OCI-LY3 (cell line): ENCODE measurements at regions not wholly inside any gene's neighbourhood (a gene's known extent, or its start where the extent isn't known, plus 50 kb on each side); places are given as distances from the start of the nearest gene placed in this dataset.

Experiments
- H2AFZ ChIP-seq: fragments of 200-600, 300-600 bp; shearing (Covaris generic); 2 replicates; pipeline ENCODE4 v1.6.0; 2014; ENCODE audit warnings: antibody characterized with exemption, low read depth, low read length
- H3K27ac ChIP-seq: fragments of 200-600, 300-600 bp; sonication (generic); 2 replicates; pipeline ENCODE4 v1.5.1; 2014; ENCODE audit warnings: mild to moderate bottlenecking, low read length, moderate library complexity, mixed read lengths
- H3K27me3 ChIP-seq: fragments of 200-600, 300-600 bp; sonication (generic); 2 replicates; pipeline ENCODE4 v1.6.1; 2014; ENCODE audit warnings: low read depth, low read length, mixed read lengths
- H3K36me3 ChIP-seq: fragments of 200-600, 300-600 bp; sonication (generic); replicated peaks from 2 replicates; pipeline ENCODE3; 2014; ENCODE audit warnings: low read depth, low read length, mixed read lengths
- H3K4me1 ChIP-seq: fragments of 300-600, 200-600 bp; sonication (generic); 2 replicates; pipeline ENCODE4 v1.6.1; 2014; ENCODE audit warnings: low read length, mixed read lengths
- H3K4me2 ChIP-seq: fragments of 200-600, 300-600 bp; sonication (generic); 2 replicates; pipeline ENCODE4 v1.6.1; 2014; ENCODE audit warnings: low read length, mixed read lengths
- H3K4me3 ChIP-seq: fragments of 300-600, 200-600 bp; sonication (generic); 2 replicates; pipeline ENCODE4 v1.5.1; 2014; ENCODE audit warnings: antibody characterized with exemption, mild to moderate bottlenecking, low read length, moderate library complexity
- H3K79me2 ChIP-seq: fragments of 300-600, 200-600 bp; shearing (Covaris generic); 2 replicates; pipeline ENCODE4 v1.6.1; 2014; ENCODE audit warnings: mild to moderate bottlenecking, low read length, mixed read lengths
- H3K9ac ChIP-seq: fragments of 300-600, 200-600 bp; shearing (Covaris generic); 2 replicates; pipeline ENCODE4 v1.6.0; 2014; ENCODE audit warnings: mild to moderate bottlenecking, low read length, moderate library complexity
- H3K9me3 ChIP-seq: fragments of 200-600, 300-600 bp; shearing (Covaris generic); 2 replicates; pipeline ENCODE4 v1.6.1; 2014; ENCODE audit warnings: low read length, mixed read lengths; ENCODE audit not compliant: insufficient read depth
- H4K20me1 ChIP-seq: fragments of 200-600, 300-600 bp; sonication (generic); 2 replicates; pipeline ENCODE4 v1.6.1; 2016; ENCODE audit warnings: low read length, mixed read lengths; ENCODE audit not compliant: insufficient read depth
- CTCF ChIP-seq: fragments of 200-600, 300-600 bp; sonication (generic); IDR thresholded peaks from 2 replicates; pipeline ENCODE4 v1.5.1; 2014; ENCODE audit warnings: antibody characterized with exemption, low read length, low read depth
- EZH2phosphoT487 ChIP-seq: fragments of 200-600 bp; shearing (Covaris generic); IDR thresholded peaks from 2 replicates; pipeline ENCODE4 v1.6.1; 2018; ENCODE audit warnings: antibody characterized with exemption, mixed run types, low read depth

DNA sequence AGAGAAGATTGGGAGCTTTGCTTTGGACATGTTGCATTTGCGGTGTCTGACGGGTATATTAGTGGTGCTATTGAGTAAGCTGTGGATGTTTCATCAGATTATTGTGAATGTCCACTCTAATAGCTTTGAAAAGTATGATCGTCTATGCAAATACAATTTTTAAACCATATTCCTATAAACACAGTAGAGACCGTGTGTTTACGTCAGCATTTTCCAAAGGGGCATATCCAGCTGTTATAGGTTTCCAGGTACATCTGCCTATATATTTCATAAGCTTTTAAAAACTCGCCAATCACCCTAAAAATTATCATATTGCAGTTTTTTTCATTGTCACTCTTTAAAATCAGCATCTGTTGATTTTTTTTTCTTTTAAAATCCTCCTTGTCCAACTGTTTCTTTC lies 91.7 kb downstream of the NKX2-1 start:
- H3K27ac ChIP-seq, result no peak overlapping the region
- no peak overlapping the region for H3K9ac ChIP-seq
- no peak for TF ChIP-seq CTCF
- no peak for TF ChIP-seq EZH2phosphoT487
- H3K36me3 ChIP-seq, result no peaks in the 10 kb centered on the region
- H3K27me3 ChIP-seq, result no peaks in the 10 kb centered on the region
- H2AFZ ChIP-seq, result no peak overlapping the region
- H3K4me1 ChIP-seq, result no peaks in the 10 kb centered on the region
- no peak overlapping the region for H3K4me3 ChIP-seq
- no peaks in the 10 kb centered on the region for H4K20me1 ChIP-seq
- no peaks in the 10 kb centered on the region for H3K9me3 ChIP-seq
- no peak overlapping the region for H3K4me2 ChIP-seq
- H3K79me2 ChIP-seq, result no peaks in the 10 kb centered on the region

- no peak for TF ChIP-seq CTCF
- TF ChIP-seq EZH2phosphoT487, result no peak
- Histone ChIP-seq H4K20me1 (no peaks in the 10 kb centered on the region), H3K4me2 (no peak overlapping the region), H3K27ac (no peak overlapping the region), H3K4me3 (no peak overlapping the region), H3K4me1 (no peaks in the 10 kb centered on the region), H3K36me3 (no peaks in the 10 kb centered on the region), H3K9me3 (no peaks in the 10 kb centered on the region), H3K79me2 (no peaks in the 10 kb centered on the region), H2AFZ (no peak overlapping the region), H3K27me3 (no peaks in the 10 kb centered on the region), H3K9ac (no peak overlapping the region)
These were observed 93.2 kb downstream of the NKX2-1 start for GRCh38 chr14:36426836-36427235.

DNA sequence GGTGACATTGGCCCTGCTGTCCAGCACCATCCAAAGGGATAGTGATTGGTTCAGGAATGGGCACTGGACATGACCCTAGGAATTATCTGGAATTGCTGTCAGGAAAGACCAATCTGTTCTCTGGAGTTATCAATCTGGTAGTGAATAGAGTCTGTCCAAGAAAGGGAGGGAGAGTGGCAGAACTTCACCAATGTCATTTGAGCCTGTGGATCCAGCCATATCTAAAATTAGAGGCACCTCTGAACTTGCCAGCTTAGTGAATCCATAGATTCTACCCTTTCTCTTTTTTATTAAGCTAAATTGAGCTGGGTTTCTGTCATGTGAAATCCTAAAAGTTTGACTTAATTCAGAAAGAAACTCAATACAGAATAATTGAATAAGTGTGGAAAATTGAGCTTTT lies 93.9 kb downstream of the NKX2-1 start:
- TF ChIP-seq EZH2phosphoT487 (no peak), CTCF (no peak)
- no peak overlapping the region for H3K27ac ChIP-seq
- H3K79me2 ChIP-seq, result no peaks in the 10 kb centered on the region
- no peaks in the 10 kb centered on the region for H3K27me3 ChIP-seq
- H4K20me1 ChIP-seq, result no peaks in the 10 kb centered on the region
- H3K9ac ChIP-seq, result no peak overlapping the region
- no peak overlapping the region for H3K4me3 ChIP-seq
- no peak overlapping the region for H3K4me2 ChIP-seq
- H3K36me3 ChIP-seq, result no peaks in the 10 kb centered on the region
- H3K9me3 ChIP-seq, result no peaks in the 10 kb centered on the region
- H2AFZ ChIP-seq, result no peak overlapping the region
- H3K4me1 ChIP-seq, result no peaks in the 10 kb centered on the region

DNA sequence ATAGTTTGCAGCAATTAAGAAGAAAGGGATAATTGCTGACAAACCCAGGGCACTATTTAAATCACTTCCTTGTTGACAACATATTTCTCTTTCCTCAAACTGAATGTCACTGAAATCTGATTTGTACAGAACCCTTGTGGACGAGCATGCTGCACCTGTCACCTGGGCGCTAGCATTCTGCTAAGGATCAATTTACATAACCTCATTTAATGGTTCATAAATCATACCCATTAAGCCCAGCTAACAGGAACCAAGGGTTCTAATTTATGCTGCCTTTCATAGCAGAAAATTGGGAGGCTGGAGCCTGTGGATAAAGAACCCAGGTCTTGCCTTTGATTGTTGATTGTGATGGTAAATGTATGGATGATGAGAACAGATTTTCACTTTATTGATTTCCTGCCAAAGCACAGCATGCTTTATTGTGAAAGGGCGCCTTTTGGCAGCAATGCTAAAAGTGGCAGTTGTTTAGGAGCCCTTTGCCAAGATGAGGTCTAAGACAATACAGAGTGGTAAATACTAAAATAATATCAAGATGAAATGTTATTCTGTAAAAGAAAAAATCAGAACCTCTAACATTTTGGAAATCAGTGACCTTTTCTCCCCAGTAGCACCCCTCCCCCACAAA lies 95.4 kb downstream of the NKX2-1 start:
- Histone ChIP-seq H3K27me3 (no peaks in the 10 kb centered on the region), H3K9me3 (no peaks in the 10 kb centered on the region), H4K20me1 (no peaks in the 10 kb centered on the region), H3K36me3 (no peaks in the 10 kb centered on the region), H3K4me1 (no peaks in the 10 kb centered on the region), H3K27ac (no peak overlapping the region), H2AFZ (no peak overlapping the region), H3K4me2 (no peak overlapping the region), H3K4me3 (no peak overlapping the region), H3K9ac (no peak overlapping the region), H3K79me2 (no peaks in the 10 kb centered on the region)
- no peak for TF ChIP-seq EZH2phosphoT487
- TF ChIP-seq CTCF, result no peak
